GM18507 (cell line): ENCODE measurements at regions not wholly inside any gene's neighbourhood (a gene's known extent, or its start where the extent isn't known, plus 50 kb on each side); places are given as distances from the start of the nearest gene placed in this dataset.

Experiments used
- DNase-seq: peaks from one replicate; pipeline ENCODE4 v3.0.0; 2011; ENCODE audit warnings: low read depth; ENCODE audit not compliant: insufficient read length; ENCODE audit errors: extremely low spot score
- FAIRE-seq: peaks from 2 replicates; lab custom pipeline; 2011; peaks lifted over from hg19 to GRCh38; lab: Jason Lieb, UNC

- DNase-seq (no peak), FAIRE-seq (no peak)
These were observed 172.8 kb upstream of the RBMS1 start for GRCh38 chr2:160666154-160667060.

DNA sequence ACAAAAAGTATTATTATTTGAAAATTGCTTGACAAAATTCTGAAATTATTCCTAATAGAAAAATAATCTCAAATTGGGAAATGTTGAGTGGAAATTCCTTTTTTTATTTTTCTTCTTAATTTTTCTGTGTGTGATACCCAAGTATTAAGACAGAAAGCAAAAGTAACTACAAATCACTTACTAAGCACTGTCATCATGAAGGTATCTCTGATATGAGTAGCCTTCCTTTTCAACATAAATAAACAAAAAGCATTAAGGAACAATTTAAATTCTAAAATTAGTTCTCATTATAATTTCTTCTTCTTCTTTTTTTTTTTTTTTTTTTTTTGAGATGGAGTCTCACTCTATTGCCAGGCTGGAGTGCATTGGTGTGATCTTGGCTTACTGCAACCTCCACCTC, 174.2 kb upstream of the RBMS1 start:
- DNase-seq (no peak), FAIRE-seq (no peak)

DNA sequence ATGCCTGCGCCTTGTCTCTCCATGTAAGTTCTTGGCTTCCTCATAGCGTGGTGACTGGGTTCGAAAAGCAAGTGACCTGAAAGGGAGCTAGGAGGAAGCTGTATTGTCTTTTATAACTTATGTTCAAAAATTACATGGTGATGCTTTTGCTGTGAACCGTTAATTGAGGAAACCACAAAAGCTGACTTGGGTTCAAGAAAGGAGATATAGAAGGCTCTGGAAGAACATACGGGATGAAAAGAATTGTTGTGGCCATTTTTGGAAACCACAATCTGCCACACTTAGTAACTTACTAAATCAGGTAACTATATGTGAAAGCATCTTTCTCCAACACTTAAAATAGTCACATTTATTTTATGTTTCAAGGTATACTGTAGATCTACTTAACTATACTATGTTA, 177.0 kb upstream of the RBMS1 start:
- FAIRE-seq: no peak

DNA sequence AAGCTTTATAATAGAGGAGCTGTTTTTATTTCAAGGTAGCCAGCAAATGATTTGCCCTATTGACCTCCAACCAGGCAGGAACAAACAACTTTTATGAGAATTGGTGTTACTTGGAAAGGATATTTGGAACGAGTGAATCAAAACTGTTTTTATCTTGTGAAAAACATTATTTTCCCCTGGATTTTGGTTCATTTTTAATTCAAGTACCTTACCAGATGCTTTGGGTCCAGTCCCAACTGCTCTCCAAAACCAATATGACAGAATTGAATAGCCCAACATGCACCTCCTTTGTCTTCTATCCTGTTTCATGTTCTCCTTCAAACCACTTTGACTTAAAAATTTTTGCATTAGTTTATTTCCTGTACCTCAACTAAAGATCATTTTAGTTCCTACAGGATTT, 178.6 kb upstream of the RBMS1 start:
- no peak for DNase-seq
- no peak for FAIRE-seq

More for the DNA sequence above, 177.0 kb upstream of the RBMS1 start:
- DNase-seq: no peak

DNA sequence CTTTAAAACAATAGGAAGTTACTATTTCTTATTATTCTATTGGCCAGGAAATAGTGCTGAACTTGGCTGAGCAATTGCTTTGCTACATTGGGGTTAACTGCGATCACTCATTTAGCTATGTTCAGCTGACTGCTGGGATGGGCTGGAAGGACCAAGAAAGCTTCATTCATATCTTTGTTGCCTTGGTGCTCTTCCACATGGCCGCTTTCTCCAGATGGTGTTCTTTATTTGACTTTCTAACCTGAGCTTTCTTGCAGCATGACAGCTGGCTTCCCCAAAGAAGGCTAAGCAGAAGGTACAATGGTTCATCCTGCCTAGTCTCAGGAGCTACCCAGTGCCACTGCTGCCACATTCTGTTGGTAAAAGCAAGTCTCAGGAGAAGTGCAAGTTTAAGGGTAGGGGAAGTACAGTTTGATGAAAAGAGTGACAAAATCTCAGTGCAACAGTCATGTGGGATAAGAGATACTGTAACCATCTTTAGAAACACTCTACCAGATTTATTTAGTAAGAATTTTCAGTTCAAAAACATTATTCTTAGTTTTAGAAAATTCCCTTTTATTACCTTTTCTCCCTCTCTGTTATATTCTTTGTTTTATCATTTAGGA, 180.6 kb upstream of the RBMS1 start:
- no peak for FAIRE-seq
- no peak for DNase-seq

- FAIRE-seq (no peak), DNase-seq (no peak)
These were observed 186.1 kb upstream of the RBMS1 start for GRCh38 chr2:160679686-160680085.

GRCh38 chr2:160680294-160680693, 186.7 kb upstream of the RBMS1 start:
- DNase-seq (no peak), FAIRE-seq (no peak)

DNA sequence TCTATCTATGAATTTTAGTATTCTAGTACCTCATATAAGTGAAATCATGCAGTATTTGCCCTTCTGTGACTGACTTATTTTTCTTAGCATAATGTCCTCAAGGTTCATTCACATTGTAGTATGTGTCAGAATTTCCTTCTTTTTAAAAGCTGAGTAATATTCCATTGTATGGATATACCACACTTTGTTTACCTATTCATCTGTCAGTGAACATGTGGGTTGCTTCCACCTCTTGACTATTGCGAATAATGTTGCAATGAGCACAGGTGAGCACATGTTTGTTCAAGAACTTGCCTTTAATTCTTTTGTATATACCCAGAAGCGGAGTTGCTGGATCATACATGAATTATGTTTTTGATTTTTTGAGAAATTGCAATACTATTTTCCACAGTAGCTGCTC, 187.4 kb upstream of the RBMS1 start:
- DNase-seq (no peak), FAIRE-seq (no peak)

DNA sequence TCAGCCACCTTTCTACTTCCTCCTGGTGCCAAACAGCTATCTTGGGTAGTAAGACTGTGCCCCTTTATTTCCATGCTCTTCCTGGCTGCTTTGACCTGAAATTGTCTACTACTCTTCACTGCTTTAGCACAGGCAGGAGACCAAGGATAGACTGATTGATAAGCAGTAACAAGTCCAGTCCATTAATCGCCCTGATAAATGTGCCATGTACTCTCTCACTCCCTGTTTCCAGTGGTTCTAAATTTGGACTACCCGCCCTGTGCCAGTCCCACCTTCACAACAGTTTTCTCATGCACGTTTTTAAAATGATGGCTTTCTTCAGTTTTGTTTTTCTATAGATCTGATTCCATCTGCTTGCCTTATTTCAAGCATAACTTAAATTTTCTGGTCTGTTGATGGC, 189.6 kb upstream of the RBMS1 start:
- no peak for FAIRE-seq

DNA sequence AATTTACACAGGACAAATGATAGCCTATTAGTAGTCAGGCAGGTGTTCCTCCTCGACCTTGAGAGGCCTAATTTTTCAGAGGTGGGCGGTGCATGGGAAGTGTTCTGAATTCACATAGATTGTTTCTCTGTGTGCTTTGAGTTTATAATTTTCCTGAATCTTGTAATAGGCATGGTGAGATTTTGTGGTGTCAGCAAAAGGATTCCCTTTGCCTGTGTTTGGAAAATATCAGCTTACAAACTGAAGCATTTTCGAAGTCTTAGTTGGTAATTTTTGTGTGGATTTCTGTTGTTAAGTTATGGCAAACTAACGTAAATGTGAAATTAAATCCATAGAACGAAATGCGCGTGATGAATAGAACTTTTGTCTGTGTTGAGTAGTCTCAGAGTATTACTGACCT, 194.0 kb upstream of the RBMS1 start:
- no peak for FAIRE-seq
- no peak for DNase-seq

More for the DNA sequence above, 189.6 kb upstream of the RBMS1 start:
- DNase-seq: no peak

GRCh38 chr2:160689441-160689840, 195.8 kb upstream of the RBMS1 start:
- FAIRE-seq (no peak), DNase-seq (no peak)

DNA sequence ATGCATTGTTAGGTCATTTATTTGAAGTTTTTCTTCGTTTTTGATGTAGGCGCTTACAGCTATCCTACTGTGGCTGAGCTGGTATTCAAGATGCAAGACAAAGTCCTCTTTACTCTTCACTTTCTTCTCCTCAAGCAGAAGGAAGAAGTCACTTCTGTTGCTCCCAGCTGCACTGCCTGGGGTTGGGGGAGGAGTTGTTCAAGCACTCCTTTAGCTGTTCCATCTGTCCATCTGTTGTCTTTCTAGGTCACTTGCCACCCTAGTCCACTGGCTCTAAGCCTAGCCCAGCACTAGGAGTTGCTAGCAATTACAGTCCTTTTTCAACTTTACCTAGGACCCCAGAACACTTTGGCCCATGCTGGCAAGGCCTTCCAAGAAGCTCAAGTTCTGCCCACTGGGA, 200.6 kb upstream of the RBMS1 start:
- FAIRE-seq (no peak), DNase-seq (no peak)

- FAIRE-seq: no peak
- DNase-seq: no peak
These were observed 201.0 kb upstream of the RBMS1 start for GRCh38 chr2:160694631-160695030.

GRCh38 chr2:160695402-160696086, 201.9 kb upstream of the RBMS1 start:
- DNase-seq: no peak
- FAIRE-seq: no peak

- no peak for FAIRE-seq
These were observed 202.5 kb upstream of the RBMS1 start for GRCh38 chr2:160696087-160696452.

DNA sequence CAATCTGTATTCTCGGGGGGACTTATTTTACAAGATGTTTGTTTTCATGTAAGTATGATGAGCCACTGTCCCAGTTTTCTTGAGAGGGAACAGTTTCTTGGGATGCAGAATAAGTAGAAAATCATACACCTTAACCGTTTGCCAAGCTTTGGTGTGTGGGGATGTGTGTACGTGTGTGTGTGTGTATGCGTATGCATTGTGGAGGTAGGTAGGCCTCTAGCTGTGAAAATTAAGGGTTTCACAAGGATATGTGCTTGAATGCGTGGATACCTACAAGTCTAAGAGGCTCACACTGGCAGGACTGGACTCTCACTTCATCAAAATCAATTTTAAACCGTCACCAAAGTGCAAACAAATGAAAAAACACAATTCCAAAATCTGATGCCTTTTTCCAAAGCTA, 204.2 kb upstream of the RBMS1 start:
- DNase-seq (no peak), FAIRE-seq (no peak)

More at GRCh38 chr2:160696087-160696452, 202.5 kb upstream of the RBMS1 start:
- no peak for DNase-seq

- DNase-seq (no peak), FAIRE-seq (no peak)
These were observed 206.6 kb upstream of the RBMS1 start for GRCh38 chr2:160700021-160700814.

DNA sequence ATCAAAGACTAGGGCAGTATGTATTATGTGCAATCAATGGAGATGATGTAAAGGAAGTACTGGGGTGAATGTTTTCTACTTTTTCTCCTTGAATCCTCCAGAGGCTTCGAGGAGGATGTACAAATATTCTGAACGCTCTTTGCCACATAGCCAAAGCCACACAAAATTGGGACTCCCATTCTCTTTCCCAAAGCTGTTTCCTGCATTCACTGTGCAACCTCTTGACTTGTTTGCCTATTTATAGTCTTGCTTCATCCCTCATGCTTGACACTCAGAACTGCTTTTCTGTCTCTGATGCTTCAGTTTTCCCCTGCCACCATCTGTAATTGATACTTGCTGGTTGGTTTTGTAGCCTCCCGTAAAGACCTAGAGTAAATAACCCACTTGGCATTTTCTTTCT, 208.2 kb upstream of the RBMS1 start:
- FAIRE-seq: no peak
- DNase-seq: no peak

- FAIRE-seq (no peak), DNase-seq (no peak)
These were observed 209.1 kb upstream of the RBMS1 start for GRCh38 chr2:160702754-160703153.
